ELR (cell line): ENCODE measurements at regions not wholly inside any gene's neighbourhood (a gene's known extent, or its start where the extent isn't known, plus 50 kb on each side); places are given as distances from the start of the nearest gene placed in this dataset.
"Not testable (repeated sequence)": the region's sequence is repeated elsewhere in the genome, so short reads cannot be mapped to it uniquely, and the experiment has no call there.

Experiments used
- DNase-seq: peaks from one replicate; pipeline ENCODE4 v3.0.0-alpha.2; 2015; ENCODE audit warnings: low read depth

DNA sequence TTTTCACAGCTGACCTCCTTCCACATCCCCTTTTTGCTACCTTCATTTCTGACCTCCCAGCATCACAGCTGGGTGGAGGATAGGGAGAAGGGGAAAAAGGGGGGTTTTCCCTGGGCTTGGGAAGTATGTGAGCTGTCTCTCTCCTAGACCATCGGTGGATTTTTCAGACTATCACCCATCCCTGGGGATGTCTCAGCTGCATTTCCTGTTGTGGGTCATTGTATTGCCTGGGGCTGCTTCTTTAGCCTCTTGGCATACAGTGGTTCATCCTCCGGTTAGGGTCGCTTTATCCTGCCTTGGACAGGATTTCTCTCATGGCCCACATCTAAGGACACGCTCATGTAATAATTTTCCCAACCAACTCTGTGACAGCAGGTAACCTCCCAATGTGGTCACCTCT is 142.5 kb upstream of the ARG1 start:
- DNase-seq: peak; percentile 58

DNA sequence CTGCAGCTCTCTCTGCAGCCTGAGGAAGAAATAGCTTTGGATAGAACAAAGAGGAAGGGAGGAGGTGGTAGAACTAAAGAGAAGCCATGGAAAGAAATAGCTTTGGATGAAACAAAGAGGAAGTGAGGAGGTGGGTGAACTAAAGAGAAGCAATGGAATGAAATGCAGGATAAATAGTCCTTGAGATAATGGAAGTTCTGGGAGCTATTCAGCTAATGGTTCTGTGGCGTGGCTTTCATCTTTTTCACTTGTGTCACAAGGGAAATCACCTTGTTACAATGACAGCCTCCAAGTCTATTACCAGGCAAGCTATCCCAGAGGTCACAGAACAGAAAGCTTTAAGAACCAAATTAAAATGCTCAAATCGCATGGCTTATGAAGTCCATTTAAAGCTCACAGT is 141.3 kb upstream of the ARG1 start:
- DNase-seq: no peak

DNA sequence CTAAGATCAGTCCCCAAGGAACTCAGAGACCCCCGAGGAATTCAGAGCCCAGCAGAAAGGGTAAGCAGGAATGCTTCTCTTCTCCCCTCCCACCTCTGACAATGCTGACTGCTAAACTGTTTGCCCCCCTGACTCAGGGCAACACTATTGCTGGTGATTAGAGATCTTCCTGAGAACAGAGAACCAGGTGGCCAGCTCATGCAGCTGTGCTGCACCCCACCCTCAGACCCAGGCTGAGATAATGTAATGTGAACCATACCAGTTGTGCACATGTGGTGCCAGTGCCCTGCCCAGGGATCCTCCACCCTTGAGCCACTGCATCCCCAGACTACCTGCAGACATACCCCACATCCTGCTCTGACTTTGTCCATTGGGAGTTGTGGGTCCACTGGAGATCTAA is 139.1 kb upstream of the ARG1 start:
- DNase-seq: no peak

DNA sequence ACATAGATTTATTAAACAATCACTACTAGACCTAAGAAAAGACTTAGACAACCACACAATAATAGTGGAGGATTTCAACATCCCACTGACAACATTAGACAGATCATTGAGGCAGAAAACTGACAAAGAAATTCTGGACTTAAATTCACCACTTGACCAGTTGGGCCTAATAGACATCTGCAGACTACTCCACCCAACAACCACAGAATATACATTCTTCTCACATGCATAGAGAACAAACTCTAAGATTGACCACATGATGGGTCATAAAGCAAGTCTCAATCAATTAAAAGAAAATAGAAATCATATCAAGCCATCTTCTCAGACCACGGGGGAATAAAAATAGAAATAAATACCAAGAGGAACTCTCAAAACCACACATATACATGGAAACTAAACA is 136.7 kb upstream of the ARG1 start:
- no peak for DNase-seq

DNA sequence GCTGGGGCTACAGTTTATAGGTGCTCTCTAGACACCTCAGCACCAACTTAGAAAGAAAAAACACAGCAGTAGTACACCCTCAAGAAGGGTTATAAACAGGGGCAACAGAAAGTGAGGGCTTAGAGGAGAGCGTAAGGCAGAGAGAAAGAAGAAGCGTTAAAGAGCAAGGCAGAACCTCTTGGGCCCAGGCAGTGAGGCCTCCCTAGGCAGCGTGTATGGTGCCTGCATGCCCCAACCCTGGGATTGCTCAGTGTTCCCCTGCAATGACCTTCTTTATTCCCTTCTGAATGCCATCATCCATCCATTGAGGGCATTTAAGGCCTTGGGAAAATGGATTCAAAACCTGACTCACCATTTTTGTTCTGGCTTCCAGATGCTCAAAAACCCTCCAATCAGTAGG is 130.0 kb upstream of the ARG1 start:
- DNase-seq: no peak

DNA sequence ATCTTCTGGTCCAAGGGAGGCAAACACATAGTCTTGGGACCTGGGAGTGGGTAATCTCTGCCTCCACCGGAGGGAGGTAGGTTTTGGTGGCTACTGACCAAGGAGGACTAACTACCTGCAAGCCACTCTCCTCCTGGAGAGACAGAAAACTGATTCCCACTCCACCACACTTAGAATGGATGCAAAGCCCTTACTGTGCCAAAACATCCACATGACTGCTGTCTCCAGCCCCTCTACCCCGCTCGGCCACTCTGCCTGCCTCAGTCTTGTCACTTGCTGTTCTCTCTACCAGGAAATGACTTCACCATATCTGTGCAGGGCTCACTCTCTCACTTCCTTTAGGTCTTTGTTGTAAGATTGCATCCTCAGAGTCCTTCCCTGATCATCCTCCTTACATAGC is 129.5 kb upstream of the ARG1 start:
- no peak for DNase-seq

DNA sequence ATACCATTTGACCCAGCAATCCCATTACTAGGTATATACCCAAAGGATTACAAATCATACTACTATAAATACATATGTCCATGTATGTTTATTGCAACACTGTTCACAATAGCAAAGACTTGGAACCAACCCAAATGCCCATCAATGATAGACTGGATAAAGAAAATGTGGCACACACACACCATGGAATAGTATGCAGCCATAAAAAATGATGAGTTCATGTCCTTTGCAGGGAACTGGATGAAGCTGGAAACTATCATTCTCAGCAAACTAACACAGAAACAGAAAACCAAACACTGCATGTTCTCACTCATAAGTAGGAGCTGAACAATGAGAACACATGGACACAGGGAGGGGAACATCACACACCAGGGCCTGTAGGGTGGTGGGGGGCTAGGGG is 127.7 kb upstream of the ARG1 start:
- DNase-seq: not testable (repeated sequence)

GRCh38 chr6:131450861-131451260 is 122.2 kb upstream of the ARG1 start:
- DNase-seq: no peak

GRCh38 chr6:131451321-131452144 is 121.5 kb upstream of the ARG1 start:
- DNase-seq: no peak

DNA sequence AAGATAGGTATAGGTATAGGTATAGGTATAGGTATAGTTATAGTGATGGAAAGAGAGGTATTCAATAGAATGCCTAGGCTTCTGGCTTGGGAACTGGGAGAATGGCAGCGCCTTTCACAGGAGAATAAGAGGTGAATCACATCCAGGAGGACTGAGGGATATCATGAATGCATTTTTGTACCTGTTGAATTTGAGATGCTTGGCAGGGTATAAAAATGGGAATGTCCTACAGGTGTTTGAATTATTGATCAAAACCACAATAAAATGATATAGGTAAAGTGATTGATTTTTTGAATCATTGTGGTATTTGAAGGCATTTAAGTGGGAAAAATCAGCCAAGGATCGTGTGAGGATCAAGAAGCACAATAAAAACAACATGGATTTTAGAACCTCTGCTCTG is 119.2 kb upstream of the ARG1 start:
- no peak for DNase-seq

GRCh38 chr6:131456565-131456964 is 116.5 kb upstream of the ARG1 start:
- DNase-seq: no peak

DNA sequence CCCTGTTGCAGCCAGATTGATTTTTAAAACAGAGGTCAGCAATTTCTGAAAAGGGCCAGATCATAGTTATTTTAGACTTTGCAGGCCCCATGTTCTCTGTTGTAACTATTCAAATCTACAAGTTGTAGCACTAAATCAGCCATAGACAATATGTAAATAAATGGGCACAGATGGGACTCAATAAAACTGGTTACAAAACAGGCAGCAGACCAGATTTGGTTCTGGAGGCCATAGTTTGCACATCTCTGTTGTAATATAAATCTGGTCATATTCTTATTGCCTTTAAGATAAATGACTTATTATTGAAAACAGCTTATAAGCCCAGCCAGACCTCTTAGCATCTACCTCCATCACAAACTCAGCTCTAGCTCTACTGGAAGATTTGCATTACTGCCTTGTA is 114.0 kb upstream of the ARG1 start:
- DNase-seq: no peak

DNA sequence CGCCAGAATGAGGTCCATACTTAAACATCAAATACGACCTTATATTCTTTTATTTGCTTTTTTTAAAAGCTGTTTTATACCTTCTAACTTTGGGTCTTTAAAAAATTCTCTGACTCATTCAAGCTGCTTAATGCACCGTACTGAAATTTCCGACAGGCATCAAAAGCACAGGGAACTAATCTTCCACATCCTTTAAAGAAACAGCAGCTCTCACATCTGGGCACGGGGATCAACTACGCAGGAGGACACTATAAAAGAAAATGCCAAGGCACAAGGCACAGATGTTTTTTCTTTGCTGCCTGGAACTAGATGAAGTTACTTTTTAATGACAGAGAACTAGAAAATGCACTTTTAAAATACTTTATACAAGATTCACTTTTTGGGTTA is 112.4 kb upstream of the ARG1 start:
- DNase-seq: peak; percentile 4

DNA sequence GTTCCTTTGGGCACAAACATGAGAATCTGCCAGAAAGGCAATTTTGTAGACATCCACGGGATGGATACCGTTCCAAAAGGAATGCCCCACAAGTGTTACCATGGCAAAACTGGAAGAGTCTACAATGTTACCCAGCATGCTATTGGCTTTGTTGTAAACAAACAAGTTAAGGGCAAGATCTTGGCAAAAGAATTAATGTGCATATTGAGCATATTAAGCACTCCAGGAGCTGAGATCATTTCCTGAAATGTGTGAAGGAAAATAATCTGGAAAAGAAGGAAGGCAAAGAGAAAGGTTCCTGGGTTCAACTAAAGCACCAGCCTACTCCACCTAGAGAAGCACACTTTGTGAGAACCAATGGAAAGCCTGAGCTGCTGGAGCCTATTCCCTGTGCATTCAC is 103.9 kb upstream of the ARG1 start:
- DNase-seq: no peak

- peak; percentile 7 for DNase-seq
Measured at GRCh38 chr6:131470534-131470933, 102.5 kb upstream of the ARG1 start.

DNA sequence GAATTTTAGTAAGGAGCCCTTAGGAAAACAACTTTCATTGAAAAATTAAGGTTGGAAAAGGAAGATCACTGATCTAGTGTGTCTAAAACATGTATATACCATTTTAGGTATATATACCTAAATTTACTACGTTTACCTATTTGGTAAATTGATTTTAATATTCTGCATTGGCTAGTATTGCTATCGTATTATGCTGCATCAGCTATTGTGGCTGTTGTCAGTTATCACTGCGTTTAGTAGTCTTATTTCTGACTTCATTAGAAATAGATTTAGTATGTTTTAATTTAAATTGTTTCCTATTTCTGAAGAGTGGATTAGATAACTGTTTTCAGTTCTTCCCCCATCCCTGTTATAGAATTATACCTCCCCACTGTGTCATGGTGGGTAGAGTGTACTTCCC is 101.7 kb upstream of the ARG1 start:
- no peak for DNase-seq

GRCh38 chr6:131473303-131473702 is 99.7 kb upstream of the ARG1 start:
- not testable (repeated sequence) for DNase-seq

GRCh38 chr6:131476362-131476761 is 96.7 kb upstream of the ARG1 start:
- no peak for DNase-seq

DNA sequence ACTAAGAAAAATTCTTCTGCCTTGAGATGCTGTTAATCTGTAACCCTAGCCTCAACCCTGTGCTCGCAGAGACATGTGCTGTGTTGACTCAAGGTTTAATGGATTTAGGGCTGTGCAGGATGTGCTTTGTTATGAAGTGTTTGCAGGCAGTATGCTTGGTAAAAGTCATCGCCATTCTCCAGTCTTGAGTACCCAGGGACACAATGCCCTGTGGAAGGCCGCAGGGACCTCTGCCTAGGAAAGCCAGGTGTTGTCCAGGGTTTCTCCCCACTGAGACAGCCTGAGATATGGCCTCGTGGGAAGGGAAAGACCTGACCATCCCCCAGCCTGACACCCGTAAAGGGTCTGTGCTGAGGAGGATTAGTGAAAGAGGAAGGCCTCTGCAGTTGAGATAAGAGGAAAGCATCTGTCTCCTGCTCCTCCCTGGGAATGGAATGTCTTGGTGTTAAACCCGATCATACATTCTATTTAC is 94.2 kb upstream of the ARG1 start:
- not testable (repeated sequence) for DNase-seq

- DNase-seq: no peak
Measured at GRCh38 chr6:131486608-131487007, 86.4 kb upstream of the ARG1 start.

DNA sequence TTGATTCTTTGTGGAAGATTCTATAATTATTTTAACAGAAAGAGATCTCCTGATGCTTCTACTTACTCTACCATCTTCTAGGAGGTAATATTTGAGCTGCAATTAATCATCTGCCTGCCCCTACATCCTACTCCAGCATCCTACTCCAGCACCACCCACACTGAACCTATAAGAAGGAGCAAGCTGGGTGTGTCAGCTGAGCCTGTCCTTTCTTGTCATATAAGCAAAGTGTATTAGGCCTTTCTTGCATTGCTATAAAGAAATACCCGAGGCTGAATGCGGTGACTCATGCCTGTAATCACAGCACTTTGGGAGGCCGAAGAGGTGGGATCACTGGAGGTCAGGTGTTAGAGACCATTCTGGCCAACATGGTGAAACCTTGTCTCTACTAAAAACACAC is 84.2 kb upstream of the ARG1 start:
- DNase-seq: peak; percentile 41

- DNase-seq: no peak
Measured at GRCh38 chr6:131490441-131490840, 82.6 kb upstream of the ARG1 start.

DNA sequence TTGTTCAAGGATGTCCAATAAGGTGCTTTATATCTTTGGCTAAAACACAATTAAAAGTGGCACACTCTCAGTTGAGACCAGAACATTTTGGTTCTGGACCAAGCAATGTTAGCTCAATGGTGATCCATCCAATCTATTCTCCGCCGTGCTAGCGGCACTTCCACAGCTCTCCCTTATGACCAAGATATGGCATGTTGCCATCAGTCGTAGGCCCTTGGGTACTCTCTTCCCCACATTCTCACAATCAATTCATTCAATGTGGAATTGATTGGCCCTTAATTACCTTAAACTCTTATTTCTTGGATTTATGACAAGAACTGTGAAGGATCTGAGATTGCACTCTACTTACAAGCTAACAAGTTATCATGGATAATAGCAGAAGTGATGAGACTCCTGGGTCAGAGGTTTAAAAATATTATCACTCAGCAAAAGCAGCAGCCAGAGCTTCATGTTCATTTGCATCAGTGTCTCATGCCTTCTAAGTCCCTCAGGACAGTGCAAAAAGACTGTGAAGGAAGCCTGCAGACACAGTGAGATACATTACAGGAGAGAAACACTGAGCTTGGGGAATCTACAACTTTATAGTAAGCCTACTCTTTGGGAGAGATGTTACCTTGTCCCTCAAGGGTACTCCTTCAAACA is 80.0 kb upstream of the ARG1 start:
- no peak for DNase-seq

DNA sequence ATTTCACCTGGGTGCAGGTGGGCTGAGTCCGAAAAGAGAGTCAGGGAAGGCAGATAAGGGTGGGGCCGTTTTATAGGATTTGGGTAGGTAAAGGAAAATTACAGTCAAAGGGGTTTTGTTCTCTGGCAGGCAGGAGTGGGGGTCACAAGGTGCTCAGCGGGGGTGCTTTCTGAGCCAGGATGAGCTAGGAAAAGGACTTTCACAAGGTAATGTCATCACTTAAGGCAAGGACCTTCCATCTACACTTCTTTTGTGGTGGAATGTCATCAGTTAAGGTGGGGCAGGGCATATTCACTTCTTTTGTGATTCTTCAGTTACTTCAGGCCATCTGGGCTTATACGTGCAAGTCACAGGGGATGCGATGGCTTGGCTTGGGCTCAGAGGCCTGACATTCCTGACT is 68.6 kb upstream of the ARG1 start:
- not testable (repeated sequence) for DNase-seq
